GM12873 (cell line): ENCODE measurements at regions not wholly inside any gene's neighbourhood (a gene's known extent, or its start where the extent isn't known, plus 50 kb on each side); places are given as distances from the start of the nearest gene placed in this dataset.

Experiments
- TF ChIP-seq, protein P1 (sequence below): IDR thresholded peaks from 2 replicates; pipeline ENCODE4 v1.5.1; 2012; ENCODE audit warnings: low read depth, mild to moderate bottlenecking, moderate library complexity, low read length, control low read depth; ENCODE audit not compliant: insufficient read depth; ENCODE audit errors: missing control alignments

DNA sequence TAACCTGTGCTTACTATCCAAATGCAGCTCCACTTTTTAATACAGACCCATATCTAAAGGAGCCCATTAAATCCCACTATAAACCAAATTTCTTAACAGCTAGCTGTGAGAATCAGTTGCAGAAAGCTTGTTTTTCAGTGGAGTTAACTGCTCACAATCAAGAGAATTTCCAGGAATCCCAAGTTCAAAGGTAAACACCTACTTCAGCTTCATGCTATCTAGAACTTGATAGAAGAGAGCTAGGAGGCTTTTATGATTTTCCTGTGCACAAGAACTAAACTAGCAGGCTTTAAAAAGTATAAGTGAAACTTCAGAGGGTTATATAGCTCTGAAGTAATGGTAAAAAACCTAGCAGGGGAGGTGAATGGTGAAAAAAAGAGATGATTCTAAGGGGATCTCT is 96.2 kb upstream of the PABPC4L start:
- TF ChIP-seq, protein P1, sequence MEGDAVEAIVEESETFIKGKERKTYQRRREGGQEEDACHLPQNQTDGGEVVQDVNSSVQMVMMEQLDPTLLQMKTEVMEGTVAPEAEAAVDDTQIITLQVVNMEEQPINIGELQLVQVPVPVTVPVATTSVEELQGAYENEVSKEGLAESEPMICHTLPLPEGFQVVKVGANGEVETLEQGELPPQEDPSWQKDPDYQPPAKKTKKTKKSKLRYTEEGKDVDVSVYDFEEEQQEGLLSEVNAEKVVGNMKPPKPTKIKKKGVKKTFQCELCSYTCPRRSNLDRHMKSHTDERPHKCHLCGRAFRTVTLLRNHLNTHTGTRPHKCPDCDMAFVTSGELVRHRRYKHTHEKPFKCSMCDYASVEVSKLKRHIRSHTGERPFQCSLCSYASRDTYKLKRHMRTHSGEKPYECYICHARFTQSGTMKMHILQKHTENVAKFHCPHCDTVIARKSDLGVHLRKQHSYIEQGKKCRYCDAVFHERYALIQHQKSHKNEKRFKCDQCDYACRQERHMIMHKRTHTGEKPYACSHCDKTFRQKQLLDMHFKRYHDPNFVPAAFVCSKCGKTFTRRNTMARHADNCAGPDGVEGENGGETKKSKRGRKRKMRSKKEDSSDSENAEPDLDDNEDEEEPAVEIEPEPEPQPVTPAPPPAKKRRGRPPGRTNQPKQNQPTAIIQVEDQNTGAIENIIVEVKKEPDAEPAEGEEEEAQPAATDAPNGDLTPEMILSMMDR = no peak

DNA sequence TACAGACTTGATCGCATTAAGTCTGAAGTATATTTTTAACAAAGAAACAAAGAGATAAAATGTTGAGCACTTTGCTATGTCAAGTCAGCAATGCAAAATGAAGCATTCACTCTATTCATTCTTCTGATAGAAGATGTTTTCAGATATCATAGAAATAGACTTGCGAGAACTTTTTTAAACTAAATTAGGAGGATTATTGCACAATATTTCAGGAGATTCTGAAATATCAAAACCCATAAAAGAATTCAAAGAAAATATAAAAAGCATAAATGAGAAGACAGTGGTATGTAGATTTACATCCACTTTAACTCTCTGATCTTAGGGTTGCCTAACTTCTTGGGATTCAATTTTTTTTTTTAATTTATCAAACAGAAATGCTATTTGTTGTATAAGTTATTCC is 81.1 kb upstream of the PABPC4L start:
- TF ChIP-seq, protein P1 = no peak

DNA sequence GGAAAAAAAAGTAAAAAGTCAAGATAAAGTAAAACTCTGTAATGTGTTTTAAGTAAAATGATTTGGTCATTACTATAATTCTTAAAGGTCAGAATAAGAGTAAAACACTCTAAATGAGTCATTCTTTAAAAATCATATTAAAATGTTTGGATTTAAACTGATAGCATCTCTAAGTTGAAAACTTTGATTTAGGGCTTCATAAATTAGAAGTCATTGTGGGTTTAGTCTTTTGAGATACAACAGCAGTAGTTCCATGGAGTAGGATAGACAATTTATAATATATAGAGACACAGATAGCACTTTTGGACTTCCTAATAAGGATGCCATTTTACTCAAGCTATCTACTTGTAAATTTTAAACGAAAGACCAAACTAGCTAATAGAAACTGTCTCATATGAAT is 77.1 kb upstream of the PABPC4L start:
- TF ChIP-seq, protein P1 = no peak

DNA sequence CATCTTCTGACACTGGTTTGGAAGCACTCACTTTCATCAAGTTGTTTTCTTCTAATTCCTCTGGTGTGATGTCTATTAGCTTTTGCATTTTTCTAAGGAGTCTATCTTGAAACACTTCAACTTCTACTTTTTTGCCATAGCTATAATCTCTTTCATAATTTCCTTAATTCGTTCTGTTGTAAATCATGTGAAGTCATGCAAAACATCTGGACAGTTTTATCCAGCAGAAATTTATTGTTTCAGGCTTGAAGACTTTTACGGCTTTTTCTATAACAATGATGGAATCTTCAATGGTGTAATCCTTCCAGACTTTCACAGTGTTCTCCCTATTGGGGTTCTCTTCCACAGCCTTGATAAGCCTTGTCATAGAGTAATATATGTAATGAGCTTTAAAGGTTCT is 74.9 kb upstream of the PABPC4L start:
- TF ChIP-seq, protein P1 = no peak

DNA sequence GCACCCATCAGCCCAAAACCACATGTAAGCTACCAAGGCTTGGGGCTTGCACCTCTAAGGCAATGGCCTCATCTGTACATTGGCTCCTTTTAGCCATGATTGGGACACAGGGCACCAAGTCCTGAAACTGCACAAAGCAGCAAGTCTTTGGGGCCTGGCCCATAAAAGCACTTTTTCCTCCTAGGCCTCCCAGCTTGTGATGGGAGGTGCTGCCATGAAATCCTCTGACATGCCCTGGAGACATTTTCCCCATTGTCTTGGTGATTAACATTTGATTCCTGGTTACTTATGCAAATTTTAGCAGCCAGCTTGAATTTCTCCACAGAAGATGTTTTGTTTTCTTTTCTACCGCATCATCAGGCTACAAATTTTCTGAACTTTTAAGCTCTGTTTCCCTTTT is 58.5 kb upstream of the PABPC4L start:
- TF ChIP-seq, protein P1 = no peak
